ENCODE measurements at regions not wholly inside any gene's neighbourhood (a gene's known extent, or its start where the extent isn't known, plus 50 kb on each side); places are given as distances from the start of the nearest gene placed in this dataset.

GRCh38 chr5:145243016-145243415, 592.1 kb downstream of the PRELID2 start:
- H3K4me1 Mint-ChIP-seq, result peaks cover 33% of the 10 kb centered on the region
- TF ChIP-seq, protein P1, sequence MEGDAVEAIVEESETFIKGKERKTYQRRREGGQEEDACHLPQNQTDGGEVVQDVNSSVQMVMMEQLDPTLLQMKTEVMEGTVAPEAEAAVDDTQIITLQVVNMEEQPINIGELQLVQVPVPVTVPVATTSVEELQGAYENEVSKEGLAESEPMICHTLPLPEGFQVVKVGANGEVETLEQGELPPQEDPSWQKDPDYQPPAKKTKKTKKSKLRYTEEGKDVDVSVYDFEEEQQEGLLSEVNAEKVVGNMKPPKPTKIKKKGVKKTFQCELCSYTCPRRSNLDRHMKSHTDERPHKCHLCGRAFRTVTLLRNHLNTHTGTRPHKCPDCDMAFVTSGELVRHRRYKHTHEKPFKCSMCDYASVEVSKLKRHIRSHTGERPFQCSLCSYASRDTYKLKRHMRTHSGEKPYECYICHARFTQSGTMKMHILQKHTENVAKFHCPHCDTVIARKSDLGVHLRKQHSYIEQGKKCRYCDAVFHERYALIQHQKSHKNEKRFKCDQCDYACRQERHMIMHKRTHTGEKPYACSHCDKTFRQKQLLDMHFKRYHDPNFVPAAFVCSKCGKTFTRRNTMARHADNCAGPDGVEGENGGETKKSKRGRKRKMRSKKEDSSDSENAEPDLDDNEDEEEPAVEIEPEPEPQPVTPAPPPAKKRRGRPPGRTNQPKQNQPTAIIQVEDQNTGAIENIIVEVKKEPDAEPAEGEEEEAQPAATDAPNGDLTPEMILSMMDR (IDR thresholded peaks at IDR 0.05; ENCODE audit: unreplicated experiment), result no peak
- H3K4me3 Mint-ChIP-seq, result no peak overlapping the region
- no peak for DNase-seq (ENCODE audit: low spot score in 2 of 2, unreplicated experiment in 2 of 2)
- no peak overlapping the region for H3K27ac Mint-ChIP-seq
- no peaks in the 10 kb centered on the region for H3K36me3 Mint-ChIP-seq
- H3K27me3 Mint-ChIP-seq (ENCODE audit: low read depth), result no peaks in the 10 kb centered on the region
- H3K9me3 Mint-ChIP-seq, result no peaks in the 10 kb centered on the region

DNA sequence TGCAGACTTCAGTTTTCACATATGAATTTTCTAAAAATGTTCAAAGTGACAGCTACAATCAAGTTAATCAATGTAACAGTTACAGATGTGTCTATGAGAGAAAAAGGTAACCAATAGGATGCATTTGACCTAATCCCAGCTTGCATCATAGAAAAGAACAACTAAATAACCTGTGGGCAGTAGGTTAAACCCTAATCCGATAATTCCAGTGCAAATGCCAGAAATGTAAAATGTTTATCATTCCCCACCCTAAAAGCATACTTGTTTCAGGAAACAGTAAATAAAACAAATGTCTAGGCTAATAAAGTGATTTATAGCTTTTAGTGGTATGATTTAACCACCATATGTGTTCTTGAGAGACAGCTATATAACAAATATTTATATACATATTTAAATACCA, 592.6 kb downstream of the PRELID2 start:
- DNase-seq (ENCODE audit: low spot score in 2 of 2, unreplicated experiment in 2 of 2), result no peak
- no peaks in the 10 kb centered on the region for H3K9me3 Mint-ChIP-seq
- H3K27ac Mint-ChIP-seq, result no peak overlapping the region
- TF ChIP-seq, protein P1 (IDR thresholded peaks at IDR 0.05; ENCODE audit: unreplicated experiment), result no peak
- H3K4me1 Mint-ChIP-seq, result peaks cover 36% of the 10 kb centered on the region
- no peaks in the 10 kb centered on the region for H3K27me3 Mint-ChIP-seq (ENCODE audit: low read depth)
- H3K4me3 Mint-ChIP-seq, result no peak overlapping the region
- no peaks in the 10 kb centered on the region for H3K36me3 Mint-ChIP-seq

DNA sequence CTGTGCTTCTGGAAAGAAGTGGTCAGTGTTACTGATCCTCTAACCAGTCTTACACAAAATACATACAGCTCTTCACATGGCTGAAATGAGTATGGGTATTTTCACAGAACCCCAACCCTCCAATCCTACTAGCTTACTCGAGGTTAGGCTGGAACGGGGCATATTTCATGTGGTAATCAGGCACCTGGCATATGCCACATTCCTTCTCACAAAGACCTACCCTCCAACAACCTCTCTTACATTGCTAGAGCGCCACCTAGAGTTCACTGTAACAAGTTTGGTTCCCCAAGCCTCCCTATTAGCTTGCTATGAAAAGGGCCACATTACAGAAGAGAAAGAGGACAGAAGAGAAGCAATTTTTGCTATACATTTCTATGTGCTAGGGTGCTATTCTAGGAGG, 597.3 kb downstream of the PRELID2 start:
- TF ChIP-seq, protein P1 (IDR thresholded peaks at IDR 0.05; ENCODE audit: unreplicated experiment), result peak; percentile 31

DNA sequence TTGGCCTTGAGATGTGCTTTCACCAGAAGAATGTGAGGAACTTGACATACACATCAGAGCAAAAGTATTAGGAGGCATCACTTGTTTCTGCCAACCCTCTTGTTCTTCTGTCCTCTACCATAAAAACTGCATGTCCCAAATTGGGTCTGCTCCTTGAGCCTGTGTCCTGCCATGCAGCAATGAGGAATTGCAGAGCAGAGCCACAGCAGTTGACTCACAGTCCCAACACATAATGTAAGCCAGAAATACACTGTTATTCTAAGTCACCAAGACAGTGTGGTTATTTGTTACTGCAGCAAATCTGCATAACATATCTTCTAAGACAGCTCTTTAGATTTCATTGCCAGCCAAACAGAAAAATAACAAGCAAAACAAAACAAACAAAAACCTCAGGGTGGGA, 598.2 kb downstream of the PRELID2 start:
- H3K4me3 Mint-ChIP-seq, result no peak overlapping the region
- peaks cover 4% of the 10 kb centered on the region for H3K4me1 Mint-ChIP-seq
- peaks cover 8% of the 10 kb centered on the region for H3K27me3 Mint-ChIP-seq (ENCODE audit: low read depth)
- H3K9me3 Mint-ChIP-seq, result no peaks in the 10 kb centered on the region
- H3K27ac Mint-ChIP-seq, result no peak overlapping the region
- H3K36me3 Mint-ChIP-seq, result no peaks in the 10 kb centered on the region
- DNase-seq (ENCODE audit: low spot score in 2 of 2, unreplicated experiment in 2 of 2), result no peak
- TF ChIP-seq, protein P1 (IDR thresholded peaks at IDR 0.05; ENCODE audit: unreplicated experiment), result no peak

More for the DNA sequence above, 597.3 kb downstream of the PRELID2 start:
- H3K4me1 Mint-ChIP-seq, result peaks cover 4% of the 10 kb centered on the region
- no peak for DNase-seq (ENCODE audit: low spot score in 2 of 2, unreplicated experiment in 2 of 2)
- H3K9me3 Mint-ChIP-seq, result no peaks in the 10 kb centered on the region
- H3K36me3 Mint-ChIP-seq, result no peaks in the 10 kb centered on the region
- H3K27me3 Mint-ChIP-seq (ENCODE audit: low read depth), result peaks cover 8% of the 10 kb centered on the region
- no peak overlapping the region for H3K4me3 Mint-ChIP-seq
- H3K27ac Mint-ChIP-seq, result no peak overlapping the region

GRCh38 chr5:145236127-145236526, 599.0 kb downstream of the PRELID2 start:
- H3K4me3 Mint-ChIP-seq, result no peak overlapping the region
- H3K36me3 Mint-ChIP-seq, result no peaks in the 10 kb centered on the region
- H3K4me1 Mint-ChIP-seq, result peaks cover 4% of the 10 kb centered on the region
- TF ChIP-seq, protein P1 (IDR thresholded peaks at IDR 0.05; ENCODE audit: unreplicated experiment), result no peak
- no peaks in the 10 kb centered on the region for H3K9me3 Mint-ChIP-seq
- H3K27ac Mint-ChIP-seq, result no peak overlapping the region
- no peak for DNase-seq (ENCODE audit: low spot score in 2 of 2, unreplicated experiment in 2 of 2)
- peaks cover 8% of the 10 kb centered on the region for H3K27me3 Mint-ChIP-seq (ENCODE audit: low read depth)

DNA sequence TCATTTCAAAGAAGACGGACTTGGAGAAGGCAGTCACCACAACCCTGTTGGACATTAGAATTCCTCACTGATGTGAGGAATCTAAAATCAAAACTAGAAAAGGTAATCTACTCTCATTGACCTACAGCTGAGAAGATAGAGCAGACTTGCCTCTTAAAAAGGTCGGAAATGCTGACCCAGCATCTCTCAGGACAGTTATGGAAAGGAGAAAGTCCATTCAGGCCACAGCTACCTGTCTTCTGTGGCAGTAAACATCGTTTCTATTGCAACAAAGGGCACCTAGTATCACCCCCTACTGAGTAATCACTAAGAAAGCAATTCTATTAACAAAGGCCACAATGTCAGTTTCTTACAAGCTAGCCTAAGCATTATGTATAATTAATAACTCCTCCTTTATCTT, 601.7 kb downstream of the PRELID2 start:
- no peaks in the 10 kb centered on the region for H3K9me3 Mint-ChIP-seq
- no peak for DNase-seq (ENCODE audit: low spot score in 2 of 2, unreplicated experiment in 2 of 2)
- H3K4me3 Mint-ChIP-seq, result no peak overlapping the region
- H3K27me3 Mint-ChIP-seq (ENCODE audit: low read depth), result peaks cover 8% of the 10 kb centered on the region
- TF ChIP-seq, protein P1 (IDR thresholded peaks at IDR 0.05; ENCODE audit: unreplicated experiment), result no peak
- H3K36me3 Mint-ChIP-seq, result no peaks in the 10 kb centered on the region
- no peak overlapping the region for H3K27ac Mint-ChIP-seq
- peaks cover 4% of the 10 kb centered on the region for H3K4me1 Mint-ChIP-seq

All from mesothelial cell of epicardium (in vitro differentiated cells).